Mesenchymal stem cell (in vitro differentiated cells and primary cell): ENCODE measurements at regions not wholly inside any gene's neighbourhood (a gene's known extent, or its start where the extent isn't known, plus 50 kb on each side); places are given as distances from the start of the nearest gene placed in this dataset.

ENCODE experiments used
- DNase-seq: peaks from one replicate; pipeline ENCODE4 v3.0.0-alpha.2; 2013
- H2AFZ ChIP-seq: one replicate; pipeline ENCODE4 v1.6.1; 2013; ENCODE audit warnings: low read depth, mild to moderate bottlenecking, control low read depth, inconsistent platforms, low read length, moderate library complexity
- H2AK5ac ChIP-seq: 2 replicates; pipeline ENCODE4 v1.6.1; 2013; ENCODE audit warnings: low read length, moderate library complexity, mild to moderate bottlenecking, inconsistent platforms; ENCODE audit not compliant: severe bottlenecking
- H2BK120ac ChIP-seq: one replicate; pipeline ENCODE4 v1.6.1; 2013; ENCODE audit warnings: low read depth, mild to moderate bottlenecking, inconsistent platforms, low read length, moderate library complexity
- H2BK12ac ChIP-seq, 2 experiments: one replicate each; pipeline ENCODE4 v1.6.1; 2013; ENCODE audit warnings: inconsistent platforms in 2 of 2, low read length in 2 of 2, mild to moderate bottlenecking in 2 of 2, moderate library complexity in 2 of 2, control low read depth in 1 of 2
- H2BK15ac ChIP-seq: one replicate; pipeline ENCODE4 v1.6.1; 2013; ENCODE audit warnings: mild to moderate bottlenecking, low read depth, inconsistent platforms; ENCODE audit not compliant: poor library complexity, severe bottlenecking
- H2BK5ac ChIP-seq: 2 replicates; pipeline ENCODE4 v1.6.1; 2013; ENCODE audit warnings: low read depth, mild to moderate bottlenecking, low read length, control low read depth, inconsistent platforms; ENCODE audit not compliant: poor library complexity, severe bottlenecking
- H3K14ac ChIP-seq, 2 experiments: one replicate each; pipeline ENCODE4 v1.6.1; 2013; ENCODE audit warnings: inconsistent platforms in 2 of 2, low read length in 2 of 2, control low read depth in 1 of 2, mild to moderate bottlenecking in 1 of 2, moderate library complexity in 1 of 2
- H3K18ac ChIP-seq, 2 experiments: one replicate each; pipeline ENCODE4 v1.6.1; 2013; ENCODE audit warnings: inconsistent platforms in 2 of 2, low read length in 2 of 2, control low read depth in 1 of 2, low read depth in 1 of 2, mild to moderate bottlenecking in 1 of 2
- H3K23ac ChIP-seq, 2 experiments: one replicate each; pipeline ENCODE4 v1.6.1; 2013; ENCODE audit warnings: inconsistent platforms in 2 of 2, low read length in 2 of 2, mild to moderate bottlenecking in 2 of 2, moderate library complexity in 2 of 2, control low read depth in 1 of 2
- H3K27ac ChIP-seq: 2 replicates; pipeline ENCODE4 v1.5.1; 2013; ENCODE audit warnings: mild to moderate bottlenecking, moderate library complexity, low read length, control low read depth, inconsistent platforms; ENCODE audit not compliant: poor library complexity, severe bottlenecking
- H3K27me3 ChIP-seq, 2 experiments: 2 replicates each; pipeline versions ENCODE4 v1.6.1 to v1.7.0; 2013; ENCODE audit warnings: low read length in 2 of 2, mild to moderate bottlenecking in 2 of 2, moderate library complexity in 2 of 2, control low read depth in 1 of 2, inconsistent platforms in 1 of 2; ENCODE audit not compliant: control insufficient read depth in 1 of 2, insufficient read depth in 1 of 2
- H3K36me3 ChIP-seq, 2 experiments: 2 replicates each; pipeline versions ENCODE4 v1.6.1 to v1.7.0; 2013; ENCODE audit warnings: low read length in 2 of 2, control low read depth in 1 of 2, inconsistent platforms in 1 of 2, low read depth in 1 of 2, mild to moderate bottlenecking in 1 of 2; ENCODE audit not compliant: insufficient read depth in 2 of 2, control insufficient read depth in 1 of 2
- H3K4ac ChIP-seq, 2 experiments: one replicate each; pipeline ENCODE4 v1.6.1; 2013; ENCODE audit warnings: inconsistent platforms in 2 of 2, low read length in 2 of 2, mild to moderate bottlenecking in 2 of 2, moderate library complexity in 2 of 2, control low read depth in 1 of 2, low read depth in 1 of 2
- H3K4me1 ChIP-seq: 2 replicates; pipeline ENCODE4 v1.6.1; 2013; ENCODE audit warnings: low read depth, low read length, control low read depth; ENCODE audit not compliant: control insufficient read depth, insufficient read depth
- H3K4me2 ChIP-seq: 2 replicates; pipeline ENCODE4 v1.6.1; 2013; ENCODE audit warnings: low read length, mild to moderate bottlenecking, inconsistent platforms; ENCODE audit not compliant: poor library complexity, severe bottlenecking
- H3K4me3 ChIP-seq, 2 experiments: 2 replicates each; pipeline versions ENCODE4 v1.5.1 to v1.7.0; 2013; ENCODE audit warnings: low read length in 2 of 2, mild to moderate bottlenecking in 2 of 2, control low read depth in 1 of 2, low read depth in 1 of 2; ENCODE audit not compliant: insufficient read depth in 1 of 2
- H3K79me1 ChIP-seq: replicated peaks from 2 replicates; pipeline ENCODE4 v1.6.1; 2013; ENCODE audit warnings: mild to moderate bottlenecking, control low read depth, low read length, inconsistent platforms; ENCODE audit not compliant: poor library complexity, severe bottlenecking
- H3K9ac ChIP-seq: 2 replicates; pipeline ENCODE4 v1.7.0; 2013; ENCODE audit warnings: mild to moderate bottlenecking, low read length, moderate library complexity
- H3K9me3 ChIP-seq: 2 replicates; pipeline ENCODE4 v1.7.0; 2013; ENCODE audit warnings: mild to moderate bottlenecking, low read length; ENCODE audit not compliant: control insufficient read depth
- H4K8ac ChIP-seq: one replicate; pipeline ENCODE4 v1.6.1; 2013; ENCODE audit warnings: inconsistent platforms, mild to moderate bottlenecking, low read length, moderate library complexity
- H4K91ac ChIP-seq: one replicate; pipeline ENCODE4 v1.6.1; 2013; ENCODE audit warnings: mild to moderate bottlenecking, low read length, inconsistent platforms
- WGBS: methylation state at CpG from one replicate; pipeline ENCODE4 v1.1.7; 2013; ENCODE audit warnings: mixed read lengths; 5-methylcytosine and 5-hydroxymethylcytosine counted together

DNA sequence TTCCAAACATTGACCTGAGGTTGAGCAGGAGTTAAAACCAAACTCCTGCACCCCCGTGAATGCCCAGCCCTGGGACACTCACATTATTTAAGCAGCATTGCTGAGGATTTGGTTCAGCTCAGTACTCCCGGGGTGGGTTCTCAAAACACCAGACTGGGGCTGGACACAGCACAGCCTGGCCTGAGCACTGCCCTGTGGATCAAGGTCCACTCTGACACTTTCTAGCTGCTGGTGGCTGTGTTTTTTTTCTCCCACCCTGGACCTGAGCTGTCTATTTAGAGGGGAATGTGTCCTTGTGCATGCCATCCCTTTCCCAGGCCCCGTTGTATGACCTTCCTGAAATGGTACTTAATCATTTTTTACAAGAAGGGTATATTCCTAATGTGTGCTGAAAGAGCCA, 94.7 kb upstream of the GJB6 start:
- H3K4ac ChIP-seq, result no peak overlapping the region
- H3K27me3 ChIP-seq, result peaks cover 0 to 7% of the 10 kb centered on the region in 2 experiments
- H3K23ac ChIP-seq, result no peak overlapping the region
- WGBS, result 79% methylated on average over 2 of the region's 3 CpGs
- H3K18ac ChIP-seq, result no peak overlapping the region
- no peak overlapping the region for H2BK15ac ChIP-seq
- H3K27ac ChIP-seq, result no peak overlapping the region
- no peak overlapping the region for H2BK5ac ChIP-seq
- no peaks in the 10 kb centered on the region for H3K79me1 ChIP-seq
- peaks cover 34% of the 10 kb centered on the region for H3K9me3 ChIP-seq
- no peak for DNase-seq
- no peak overlapping the region for H3K9ac ChIP-seq
- H3K36me3 ChIP-seq, result no peaks in the 10 kb centered on the region
- no peaks in the 10 kb centered on the region for H3K4me1 ChIP-seq
- H4K91ac ChIP-seq, result no peak overlapping the region
- no peak overlapping the region for H2AFZ ChIP-seq
- no peak overlapping the region for H2BK120ac ChIP-seq
- no peak overlapping the region for H3K14ac ChIP-seq
- no peak overlapping the region for H4K8ac ChIP-seq
- no peak overlapping the region for H2BK12ac ChIP-seq
- no peak overlapping the region for H2AK5ac ChIP-seq
- no peak overlapping the region for H3K4me2 ChIP-seq
- no peak overlapping the region for H3K4me3 ChIP-seq

DNA sequence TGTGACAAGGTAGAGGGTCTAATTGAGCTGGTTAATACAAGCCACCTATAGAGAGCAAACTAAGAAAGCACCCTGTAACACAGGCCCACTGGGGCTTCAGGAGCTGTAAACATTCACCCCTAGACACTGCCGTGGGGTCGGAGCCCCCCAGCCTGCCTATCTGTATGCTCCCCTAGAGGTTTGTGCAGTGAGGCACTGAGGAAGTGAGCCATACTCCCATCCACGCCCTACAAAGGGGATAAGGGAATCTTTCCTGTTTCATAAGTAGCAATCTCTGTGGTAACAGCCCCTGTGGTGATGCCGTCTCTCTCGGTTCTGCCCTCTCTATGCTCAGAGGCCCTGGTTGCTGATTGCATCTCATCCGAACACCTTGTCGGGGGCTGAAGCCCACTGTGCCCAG, 94.2 kb upstream of the GJB6 start:
- H3K23ac ChIP-seq, result no peak overlapping the region
- H3K14ac ChIP-seq, result no peak overlapping the region
- no peak overlapping the region for H3K4ac ChIP-seq
- no peak overlapping the region for H2AK5ac ChIP-seq
- no peak overlapping the region for H2BK5ac ChIP-seq
- H3K4me3 ChIP-seq, result no peak overlapping the region
- no peak overlapping the region for H4K8ac ChIP-seq
- no peak for DNase-seq
- H3K79me1 ChIP-seq, result no peaks in the 10 kb centered on the region
- H3K9ac ChIP-seq, result no peak overlapping the region
- 84% methylated on average over 7 of the region's 7 CpGs for WGBS
- H3K18ac ChIP-seq, result no peak overlapping the region
- no peak overlapping the region for H3K27ac ChIP-seq
- no peak overlapping the region for H2BK12ac ChIP-seq
- H2AFZ ChIP-seq, result no peak overlapping the region
- H3K9me3 ChIP-seq, result peaks cover 34% of the 10 kb centered on the region
- H3K4me1 ChIP-seq, result no peaks in the 10 kb centered on the region
- no peak overlapping the region for H2BK15ac ChIP-seq
- H3K36me3 ChIP-seq, result no peaks in the 10 kb centered on the region
- H3K27me3 ChIP-seq, result peaks cover 3 to 12% of the 10 kb centered on the region in 2 experiments
- H2BK120ac ChIP-seq, result no peak overlapping the region
- no peak overlapping the region for H3K4me2 ChIP-seq
- no peak overlapping the region for H4K91ac ChIP-seq

DNA sequence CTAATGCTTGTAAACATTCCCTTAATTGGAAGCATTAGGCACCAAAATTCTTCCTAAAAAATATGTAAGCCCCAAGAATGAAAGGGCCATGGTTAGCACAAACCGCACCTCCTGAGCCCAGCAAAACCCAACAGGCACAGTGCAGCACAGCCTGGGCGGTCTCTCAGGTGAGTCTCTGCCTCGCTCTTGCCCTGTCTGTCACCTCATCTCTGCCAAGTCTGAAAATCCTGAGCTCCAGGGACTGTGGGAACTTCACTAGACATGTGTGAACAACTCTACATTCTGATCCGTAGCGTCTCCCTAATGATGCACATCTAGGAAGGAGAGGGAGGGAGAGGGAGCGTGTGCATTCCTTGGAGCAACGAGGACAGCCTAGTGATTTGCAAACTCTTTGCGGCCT, 88.8 kb upstream of the GJB6 start:
- Histone ChIP-seq H2BK15ac (no peak overlapping the region), H3K27me3 (peaks cover 12 to 39% of the 10 kb centered on the region in 2 experiments), H3K4ac (no peak overlapping the region), H2AFZ (no peak overlapping the region), H2BK120ac (no peak overlapping the region), H4K91ac (no peak overlapping the region), H3K4me1 (no peaks in the 10 kb centered on the region), H2BK5ac (no peak overlapping the region), H3K4me3 (no peak overlapping the region), H3K14ac (no peak overlapping the region), H4K8ac (no peak overlapping the region), H3K9ac (no peak overlapping the region), H3K4me2 (no peak overlapping the region), H2BK12ac (no peak overlapping the region), H3K23ac (no peak overlapping the region), H3K27ac (no peak overlapping the region), H3K9me3 (peaks cover 16% of the 10 kb centered on the region), H2AK5ac (no peak overlapping the region), H3K36me3 (no peaks in the 10 kb centered on the region), H3K18ac (no peak overlapping the region), H3K79me1 (no peaks in the 10 kb centered on the region)
- no peak for DNase-seq
- 91% methylated on average over 7 of the region's 8 CpGs for WGBS

DNA sequence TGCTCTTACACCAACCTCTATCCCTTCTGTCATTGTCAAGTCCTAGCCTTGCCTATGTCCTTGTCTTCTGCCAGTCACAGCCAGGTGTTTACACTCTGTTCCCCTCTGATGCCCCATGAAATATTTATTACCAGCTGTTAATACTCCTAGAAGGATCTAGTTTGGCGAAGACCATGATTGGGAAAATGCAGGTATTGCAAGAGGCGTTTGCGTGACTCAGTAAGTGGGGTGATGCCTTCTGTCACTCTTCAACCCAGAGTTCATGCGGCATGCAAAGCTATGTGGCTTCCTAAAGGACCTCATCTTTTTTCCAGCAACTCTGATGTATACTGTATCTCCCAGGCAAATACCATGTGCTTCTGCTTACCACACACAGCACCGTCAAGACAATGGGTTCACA, 81.8 kb upstream of the GJB6 start:
- H2BK120ac ChIP-seq, result no peak overlapping the region
- H3K4ac ChIP-seq, result no peak overlapping the region
- H3K27ac ChIP-seq, result no peak overlapping the region
- no peak overlapping the region for H4K8ac ChIP-seq
- no peak overlapping the region for H2BK12ac ChIP-seq
- H3K27me3 ChIP-seq, result peaks cover 15 to 32% of the 10 kb centered on the region in 2 experiments
- no peak overlapping the region for H3K4me3 ChIP-seq
- no peak overlapping the region for H3K18ac ChIP-seq
- no peak overlapping the region for H3K4me2 ChIP-seq
- peaks cover 5% of the 10 kb centered on the region for H3K9me3 ChIP-seq
- H2BK5ac ChIP-seq, result no peak overlapping the region
- H3K4me1 ChIP-seq, result no peaks in the 10 kb centered on the region
- no peak overlapping the region for H3K14ac ChIP-seq
- no peak for DNase-seq
- no peak overlapping the region for H3K9ac ChIP-seq
- 95% methylated on average over 5 of the region's 5 CpGs for WGBS
- H3K36me3 ChIP-seq, result no peaks in the 10 kb centered on the region
- no peaks in the 10 kb centered on the region for H3K79me1 ChIP-seq
- no peak overlapping the region for H3K23ac ChIP-seq
- H2AFZ ChIP-seq, result no peak overlapping the region
- H4K91ac ChIP-seq, result no peak overlapping the region
- H2AK5ac ChIP-seq, result no peak overlapping the region
- no peak overlapping the region for H2BK15ac ChIP-seq
